GM23338 (cell line): ENCODE measurements at regions not wholly inside any gene's neighbourhood (a gene's known extent, or its start where the extent isn't known, plus 50 kb on each side); places are given as distances from the start of the nearest gene placed in this dataset.

Source experiments
- ATAC-seq: fragments of 200-7000 bp; cut with Tn5 transposase; 3 replicates; pipeline ENCODE4 v1.9.1; 2020
- DNase-seq: peaks from one replicate; pipeline ENCODE4 v3.0.0-alpha.2; 2015; ENCODE audit warnings: low spot score
- H2AFZ ChIP-seq: fragments of 200-600 bp; sonication (generic); 2 replicates; pipeline ENCODE4 v1.8.0; 2016; ENCODE audit warnings: antibody characterized with exemption, mild to moderate bottlenecking, moderate library complexity
- H3F3A ChIP-seq: fragments of 200-600 bp; sonication (generic); replicated peaks from 2 replicates; pipeline ENCODE4 v1.8.0; 2017; ENCODE audit warnings: antibody characterized with exemption, mixed run types, low read depth
- H3K27ac ChIP-seq: fragments of 200-600 bp; sonication (generic); 2 replicates; pipeline ENCODE4 v1.6.1; 2016; ENCODE audit warnings: low read depth
- H3K27me3 ChIP-seq: fragments of 200-600 bp; sonication (generic); 2 replicates; pipeline ENCODE4 v1.8.0; 2016; ENCODE audit warnings: mild to moderate bottlenecking, mixed run types, moderate library complexity; ENCODE audit not compliant: insufficient read depth
- H3K36me3 ChIP-seq: fragments of 200-600 bp; sonication (generic); 2 replicates; pipeline ENCODE4 v1.8.0; 2016; ENCODE audit warnings: mild to moderate bottlenecking; ENCODE audit not compliant: insufficient read depth
- H3K4me1 ChIP-seq: fragments of 200-600 bp; sonication (generic); 2 replicates; pipeline ENCODE4 v1.8.0; 2016; ENCODE audit warnings: mild to moderate bottlenecking, moderate library complexity; ENCODE audit not compliant: insufficient read depth
- H3K4me2 ChIP-seq: fragments of 200-600 bp; sonication (generic); 2 replicates; pipeline ENCODE4 v1.7.1; 2017; ENCODE audit warnings: mixed run types
- H3K4me3 ChIP-seq: fragments of 200-600 bp; sonication (generic); 2 replicates; pipeline ENCODE4 v1.6.1; 2016; ENCODE audit warnings: mixed run types
- H3K79me2 ChIP-seq: fragments of 200-600 bp; sonication (generic); replicated peaks from 2 replicates; pipeline ENCODE4 v1.8.0; 2017; ENCODE audit warnings: mild to moderate bottlenecking; ENCODE audit not compliant: insufficient read depth
- H3K9me2 ChIP-seq: fragments of 200-600 bp; sonication (generic); 2 replicates; pipeline ENCODE4 v1.8.0; 2017; ENCODE audit not compliant: insufficient read depth
- H4K20me1 ChIP-seq: fragments of 200-600 bp; sonication (generic); replicated peaks from 2 replicates; pipeline ENCODE4 v1.8.0; 2017; ENCODE audit warnings: mild to moderate bottlenecking; ENCODE audit not compliant: insufficient read depth
- H3K27ac Mint-ChIP-seq: 2 replicates; pipeline ENCODE4 v1.8.0; 2020; ENCODE audit warnings: inconsistent platforms, mild to moderate bottlenecking, moderate library complexity, mixed read lengths
- H3K27me3 Mint-ChIP-seq: 3 replicates; pipeline ENCODE4 v1.8.0; 2022; ENCODE audit warnings: low read depth, mild to moderate bottlenecking, moderate library complexity, mixed read lengths, inconsistent platforms; ENCODE audit not compliant: insufficient read depth, poor library complexity
- H3K36me3 Mint-ChIP-seq: 3 replicates; pipeline ENCODE4 v1.8.0; 2021; ENCODE audit warnings: low read depth, mild to moderate bottlenecking, inconsistent platforms, moderate library complexity, mixed read lengths
- H3K4me1 Mint-ChIP-seq: 3 replicates; pipeline ENCODE4 v1.8.0; 2020; ENCODE audit warnings: mild to moderate bottlenecking, inconsistent platforms, mixed read lengths
- H3K4me3 Mint-ChIP-seq: 3 replicates; pipeline ENCODE4 v1.8.0; 2021; ENCODE audit warnings: moderate library complexity, mild to moderate bottlenecking, inconsistent platforms, mixed read lengths
- H3K9me3 Mint-ChIP-seq: 3 replicates; pipeline ENCODE4 v1.8.0; 2020; ENCODE audit warnings: moderate library complexity, mild to moderate bottlenecking, inconsistent platforms, mixed read lengths
- ETS1 ChIP-seq: IDR thresholded peaks from 2 replicates; pipeline ENCODE4 v1.6.1; 2016; ENCODE audit warnings: antibody characterized with exemption
- EZH2 ChIP-seq: fragments of 200-600 bp; sonication (generic); IDR thresholded peaks from one replicate; pipeline ENCODE4 v1.8.0; 2017; ENCODE audit warnings: antibody characterized with exemption, mild to moderate bottlenecking, low read depth; ENCODE audit not compliant: unreplicated experiment
- EZH2phosphoT487 ChIP-seq: fragments of 200-600 bp; sonication (generic); IDR thresholded peaks from one replicate; pipeline ENCODE4 v1.8.1; 2018; ENCODE audit warnings: antibody characterized with exemption; ENCODE audit not compliant: unreplicated experiment
- JUNB ChIP-seq: IDR thresholded peaks from one replicate; pipeline ENCODE4 v1.6.1; 2016; ENCODE audit warnings: antibody characterized with exemption; ENCODE audit not compliant: unreplicated experiment
- NANOG ChIP-seq: IDR thresholded peaks from 2 replicates; pipeline ENCODE4 v1.6.1; 2016; ENCODE audit warnings: antibody characterized with exemption, borderline replicate concordance
- POLR2AphosphoS5 ChIP-seq: IDR thresholded peaks from 2 replicates; pipeline ENCODE4 v1.6.1; 2016; ENCODE audit warnings: antibody characterized with exemption, low read depth
- STAT1 ChIP-seq: IDR thresholded peaks from one replicate; pipeline ENCODE4 v1.6.1; 2016; ENCODE audit warnings: antibody characterized with exemption; ENCODE audit not compliant: unreplicated experiment
- ZNF114 ChIP-seq: fragments of 250-450 bp; sonication (Bioruptor Pico); IDR thresholded peaks from 2 replicates; pipeline ENCODE4 v1.5.0; 2020; ENCODE audit warnings: mild to moderate bottlenecking, moderate library complexity
- ZNF331 ChIP-seq: fragments of 250-450 bp; sonication (Bioruptor Pico); IDR thresholded peaks from 2 replicates; pipeline ENCODE4 v1.5.0; 2020; ENCODE audit warnings: low read depth, mild to moderate bottlenecking, moderate library complexity
- TF ChIP-seq, protein P1 (sequence below): fragments of 250-450 bp; sonication (Bioruptor Pico); IDR thresholded peaks from 2 replicates; pipeline ENCODE4 v1.5.0; 2020; ENCODE audit warnings: mild to moderate bottlenecking, moderate library complexity
- TF ChIP-seq, protein P2 (sequence below), 2 experiments: fragments of 200-600 bp in 1 of 2; sonication (generic) in 1 of 2; conservative IDR thresholded peaks; 2 replicates each; pipeline versions ENCODE4 v1.5.1 to v1.6.1; 2016 to 2017; ENCODE audit warnings: antibody characterized with exemption in 2 of 2, low read depth in 2 of 2, mild to moderate bottlenecking in 2 of 2, moderate library complexity in 1 of 2

- no peaks in the 10 kb centered on the region for H3K36me3 Mint-ChIP-seq
- H3K27me3 ChIP-seq, result no peaks in the 10 kb centered on the region
- H3K27ac ChIP-seq, result no peak overlapping the region
- H3K79me2 ChIP-seq, result no peaks in the 10 kb centered on the region
- no peak overlapping the region for H3K4me3 ChIP-seq
- no peaks in the 10 kb centered on the region for H3K4me1 Mint-ChIP-seq
- H3K9me3 Mint-ChIP-seq, result peaks cover 7% of the 10 kb centered on the region
- H3K27ac Mint-ChIP-seq, result no peak overlapping the region
- DNase-seq, result no peak
- H3K4me3 Mint-ChIP-seq, result no peak overlapping the region
- no peak overlapping the region for H3K4me2 ChIP-seq
- H4K20me1 ChIP-seq, result no peaks in the 10 kb centered on the region
- no peak for ATAC-seq
- H3F3A ChIP-seq, result no peaks in the 10 kb centered on the region
- no peaks in the 10 kb centered on the region for H3K36me3 ChIP-seq
- H3K27me3 Mint-ChIP-seq, result no peaks in the 10 kb centered on the region
- H3K9me2 ChIP-seq, result no peaks in the 10 kb centered on the region
- no peaks in the 10 kb centered on the region for H3K4me1 ChIP-seq
- TF ChIP-seq STAT1, result no peak
- TF ChIP-seq, protein P1, sequence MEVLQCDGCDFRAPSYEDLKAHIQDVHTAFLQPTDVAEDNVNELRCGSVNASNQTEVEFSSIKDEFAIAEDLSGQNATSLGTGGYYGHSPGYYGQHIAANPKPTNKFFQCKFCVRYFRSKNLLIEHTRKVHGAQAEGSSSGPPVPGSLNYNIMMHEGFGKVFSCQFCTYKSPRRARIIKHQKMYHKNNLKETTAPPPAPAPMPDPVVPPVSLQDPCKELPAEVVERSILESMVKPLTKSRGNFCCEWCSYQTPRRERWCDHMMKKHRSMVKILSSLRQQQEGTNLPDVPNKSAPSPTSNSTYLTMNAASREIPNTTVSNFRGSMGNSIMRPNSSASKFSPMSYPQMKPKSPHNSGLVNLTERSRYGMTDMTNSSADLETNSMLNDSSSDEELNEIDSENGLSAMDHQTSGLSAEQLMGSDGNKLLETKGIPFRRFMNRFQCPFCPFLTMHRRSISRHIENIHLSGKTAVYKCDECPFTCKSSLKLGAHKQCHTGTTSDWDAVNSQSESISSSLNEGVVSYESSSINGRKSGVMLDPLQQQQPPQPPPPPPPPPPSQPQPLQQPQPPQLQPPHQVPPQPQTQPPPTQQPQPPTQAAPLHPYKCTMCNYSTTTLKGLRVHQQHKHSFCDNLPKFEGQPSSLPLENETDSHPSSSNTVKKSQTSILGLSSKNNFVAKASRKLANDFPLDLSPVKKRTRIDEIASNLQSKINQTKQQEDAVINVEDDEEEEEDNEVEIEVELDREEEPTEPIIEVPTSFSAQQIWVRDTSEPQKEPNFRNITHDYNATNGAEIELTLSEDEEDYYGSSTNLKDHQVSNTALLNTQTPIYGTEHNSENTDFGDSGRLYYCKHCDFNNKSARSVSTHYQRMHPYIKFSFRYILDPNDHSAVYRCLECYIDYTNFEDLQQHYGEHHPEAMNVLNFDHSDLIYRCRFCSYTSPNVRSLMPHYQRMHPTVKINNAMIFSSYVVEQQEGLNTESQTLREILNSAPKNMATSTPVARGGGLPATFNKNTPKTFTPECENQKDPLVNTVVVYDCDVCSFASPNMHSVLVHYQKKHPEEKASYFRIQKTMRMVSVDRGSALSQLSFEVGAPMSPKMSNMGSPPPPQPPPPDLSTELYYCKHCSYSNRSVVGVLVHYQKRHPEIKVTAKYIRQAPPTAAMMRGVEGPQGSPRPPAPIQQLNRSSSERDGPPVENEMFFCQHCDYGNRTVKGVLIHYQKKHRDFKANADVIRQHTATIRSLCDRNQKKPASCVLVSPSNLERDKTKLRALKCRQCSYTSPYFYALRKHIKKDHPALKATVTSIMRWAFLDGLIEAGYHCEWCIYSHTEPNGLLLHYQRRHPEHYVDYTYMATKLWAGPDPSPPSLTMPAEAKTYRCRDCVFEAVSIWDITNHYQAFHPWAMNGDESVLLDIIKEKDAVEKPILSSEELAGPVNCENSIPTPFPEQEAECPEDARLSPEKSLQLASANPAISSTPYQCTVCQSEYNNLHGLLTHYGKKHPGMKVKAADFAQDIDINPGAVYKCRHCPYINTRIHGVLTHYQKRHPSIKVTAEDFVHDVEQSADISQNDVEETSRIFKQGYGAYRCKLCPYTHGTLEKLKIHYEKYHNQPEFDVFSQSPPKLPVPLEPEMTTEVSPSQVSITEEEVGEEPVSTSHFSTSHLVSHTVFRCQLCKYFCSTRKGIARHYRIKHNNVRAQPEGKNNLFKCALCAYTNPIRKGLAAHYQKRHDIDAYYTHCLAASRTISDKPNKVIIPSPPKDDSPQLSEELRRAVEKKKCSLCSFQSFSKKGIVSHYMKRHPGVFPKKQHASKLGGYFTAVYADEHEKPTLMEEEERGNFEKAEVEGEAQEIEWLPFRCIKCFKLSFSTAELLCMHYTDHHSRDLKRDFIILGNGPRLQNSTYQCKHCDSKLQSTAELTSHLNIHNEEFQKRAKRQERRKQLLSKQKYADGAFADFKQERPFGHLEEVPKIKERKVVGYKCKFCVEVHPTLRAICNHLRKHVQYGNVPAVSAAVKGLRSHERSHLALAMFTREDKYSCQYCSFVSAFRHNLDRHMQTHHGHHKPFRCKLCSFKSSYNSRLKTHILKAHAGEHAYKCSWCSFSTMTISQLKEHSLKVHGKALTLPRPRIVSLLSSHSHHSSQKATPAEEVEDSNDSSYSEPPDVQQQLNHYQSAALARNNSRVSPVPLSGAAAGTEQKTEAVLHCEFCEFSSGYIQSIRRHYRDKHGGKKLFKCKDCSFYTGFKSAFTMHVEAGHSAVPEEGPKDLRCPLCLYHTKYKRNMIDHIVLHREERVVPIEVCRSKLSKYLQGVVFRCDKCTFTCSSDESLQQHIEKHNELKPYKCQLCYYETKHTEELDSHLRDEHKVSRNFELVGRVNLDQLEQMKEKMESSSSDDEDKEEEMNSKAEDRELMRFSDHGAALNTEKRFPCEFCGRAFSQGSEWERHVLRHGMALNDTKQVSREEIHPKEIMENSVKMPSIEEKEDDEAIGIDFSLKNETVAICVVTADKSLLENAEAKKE (CRISPR knock-in tag), result no peak
- no peak for TF ChIP-seq POLR2AphosphoS5
- TF ChIP-seq, protein P2, sequence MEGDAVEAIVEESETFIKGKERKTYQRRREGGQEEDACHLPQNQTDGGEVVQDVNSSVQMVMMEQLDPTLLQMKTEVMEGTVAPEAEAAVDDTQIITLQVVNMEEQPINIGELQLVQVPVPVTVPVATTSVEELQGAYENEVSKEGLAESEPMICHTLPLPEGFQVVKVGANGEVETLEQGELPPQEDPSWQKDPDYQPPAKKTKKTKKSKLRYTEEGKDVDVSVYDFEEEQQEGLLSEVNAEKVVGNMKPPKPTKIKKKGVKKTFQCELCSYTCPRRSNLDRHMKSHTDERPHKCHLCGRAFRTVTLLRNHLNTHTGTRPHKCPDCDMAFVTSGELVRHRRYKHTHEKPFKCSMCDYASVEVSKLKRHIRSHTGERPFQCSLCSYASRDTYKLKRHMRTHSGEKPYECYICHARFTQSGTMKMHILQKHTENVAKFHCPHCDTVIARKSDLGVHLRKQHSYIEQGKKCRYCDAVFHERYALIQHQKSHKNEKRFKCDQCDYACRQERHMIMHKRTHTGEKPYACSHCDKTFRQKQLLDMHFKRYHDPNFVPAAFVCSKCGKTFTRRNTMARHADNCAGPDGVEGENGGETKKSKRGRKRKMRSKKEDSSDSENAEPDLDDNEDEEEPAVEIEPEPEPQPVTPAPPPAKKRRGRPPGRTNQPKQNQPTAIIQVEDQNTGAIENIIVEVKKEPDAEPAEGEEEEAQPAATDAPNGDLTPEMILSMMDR (conservative IDR thresholded peaks at IDR 0.05; ENCODE audit: low read depth in 2 of 2), result no peak
- no peak for TF ChIP-seq EZH2phosphoT487
- no peak for TF ChIP-seq JUNB
- no peak for TF ChIP-seq ZNF331 (CRISPR knock-in tag)
- TF ChIP-seq ZNF114 (CRISPR knock-in tag), result no peak
- TF ChIP-seq ETS1, result no peak
- TF ChIP-seq EZH2, result no peak
- no peak for TF ChIP-seq NANOG
- no peak overlapping the region for H2AFZ ChIP-seq
Observed at GRCh38 chrX:64843224-64843623, 133.0 kb downstream of the ZC4H2 start.
